Midbrain (tissue), 1 donor: ENCODE measurements at regions not wholly inside any gene's neighbourhood (a gene's known extent, or its start where the extent isn't known, plus 50 kb on each side); places are given as distances from the start of the nearest gene placed in this dataset.
"Not testable (repeated sequence)": the region's sequence is repeated elsewhere in the genome, so short reads cannot be mapped to it uniquely, and the experiment has no call there.

Experiments
- DNase-seq: peaks from one replicate; lab custom pipeline; 2025; lab: John Stamatoyannopoulos, UW

DNA sequence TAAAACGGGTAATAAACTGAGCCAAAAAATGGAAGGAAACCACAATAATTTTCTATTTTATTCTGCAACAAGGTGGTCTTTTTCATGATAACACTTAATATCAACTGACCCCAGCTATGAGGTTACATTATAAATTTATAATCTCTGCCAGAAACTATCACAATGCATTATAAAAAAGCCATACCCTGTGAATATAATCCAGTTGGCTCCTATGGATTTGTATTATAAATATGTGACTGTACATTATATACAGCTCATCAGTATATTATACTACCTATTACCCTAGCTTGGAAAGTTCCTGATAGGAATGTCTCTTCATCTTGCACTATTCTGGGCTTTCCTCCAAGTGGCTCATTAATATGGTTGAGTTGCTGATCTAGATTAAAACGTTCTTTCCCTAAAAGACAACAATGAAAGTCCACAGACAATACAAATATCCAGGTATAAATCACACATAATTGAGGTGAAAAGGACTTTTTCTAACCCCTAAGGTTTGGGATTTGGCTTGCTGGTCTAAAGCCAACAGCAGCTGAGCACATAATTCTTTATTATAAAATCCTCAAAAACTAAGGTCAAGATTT is 487.7 kb downstream of the TTLL7 start:
- DNase-seq: no peak

DNA sequence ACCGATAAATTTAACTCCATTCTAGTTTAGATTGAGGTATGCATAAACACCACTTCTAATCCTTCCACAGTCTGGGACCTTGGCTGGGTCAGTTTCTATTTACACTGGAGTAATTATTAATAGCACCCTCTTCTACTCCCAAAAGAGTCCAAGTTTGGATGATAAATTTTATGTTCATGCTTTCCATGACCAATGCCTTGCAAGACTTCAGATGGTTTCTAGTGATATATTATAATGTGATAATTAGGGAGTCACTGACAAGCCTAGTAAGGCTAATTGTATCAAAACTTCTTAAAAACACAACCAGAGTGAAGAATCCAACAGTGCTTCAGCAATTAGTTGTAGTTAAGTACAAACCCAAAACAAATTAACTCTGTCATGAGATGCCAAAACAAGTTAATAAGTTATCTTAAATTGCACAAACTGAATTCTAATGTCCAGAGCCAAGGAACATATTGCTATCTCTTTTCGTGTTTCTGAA is 489.6 kb downstream of the TTLL7 start:
- DNase-seq: no peak

DNA sequence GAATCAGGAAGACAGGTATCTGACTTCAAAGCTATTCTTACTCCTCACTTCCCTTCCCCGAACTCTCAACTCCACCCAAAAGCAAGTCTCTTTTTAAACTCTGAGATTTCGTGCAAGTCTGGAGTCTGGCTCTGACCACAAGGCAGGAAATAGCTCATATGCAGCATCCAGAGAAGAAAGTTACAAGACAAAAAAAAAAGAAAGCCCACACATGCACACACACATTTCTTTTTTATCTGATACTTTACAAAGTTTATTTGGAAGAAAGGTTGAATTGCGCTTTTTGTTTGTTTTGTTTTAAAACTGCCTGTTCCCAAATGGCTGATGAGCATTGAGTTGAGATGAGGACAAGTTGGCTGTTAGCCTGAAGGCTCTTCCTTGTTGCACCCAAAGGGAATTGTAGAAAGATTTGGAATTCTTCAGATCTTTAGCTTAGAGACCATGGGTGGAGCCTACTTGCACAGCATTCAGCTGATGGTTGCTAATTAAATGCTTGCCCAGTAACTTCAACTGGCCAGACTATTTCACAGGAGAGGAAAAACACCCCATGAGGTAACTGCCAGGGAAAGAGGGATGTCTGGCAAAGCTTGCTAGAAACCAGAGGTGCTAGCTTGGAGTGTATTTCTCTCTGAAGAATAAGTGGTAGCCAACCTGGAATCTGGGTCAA is 490.3 kb downstream of the TTLL7 start:
- peak; percentile 13 for DNase-seq

DNA sequence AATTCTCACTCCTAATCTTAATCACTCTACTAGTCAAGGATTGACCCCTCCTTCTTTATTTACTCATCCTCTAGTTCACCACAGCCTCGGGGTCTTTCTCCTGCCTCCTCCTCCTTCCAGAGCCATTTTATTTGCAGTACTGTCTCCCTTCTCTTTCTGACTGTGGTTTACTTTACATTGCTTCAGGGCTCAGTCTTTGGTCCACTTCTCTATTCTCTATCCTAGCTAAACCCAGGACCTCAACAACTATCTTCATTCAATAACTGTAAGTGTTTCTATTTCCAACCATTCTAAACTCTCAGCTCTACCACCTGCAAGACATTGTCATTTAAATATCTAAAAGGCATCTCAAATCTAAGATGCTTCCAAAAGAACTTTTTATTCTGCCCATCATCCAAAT is 493.8 kb downstream of the TTLL7 start:
- DNase-seq: no peak

DNA sequence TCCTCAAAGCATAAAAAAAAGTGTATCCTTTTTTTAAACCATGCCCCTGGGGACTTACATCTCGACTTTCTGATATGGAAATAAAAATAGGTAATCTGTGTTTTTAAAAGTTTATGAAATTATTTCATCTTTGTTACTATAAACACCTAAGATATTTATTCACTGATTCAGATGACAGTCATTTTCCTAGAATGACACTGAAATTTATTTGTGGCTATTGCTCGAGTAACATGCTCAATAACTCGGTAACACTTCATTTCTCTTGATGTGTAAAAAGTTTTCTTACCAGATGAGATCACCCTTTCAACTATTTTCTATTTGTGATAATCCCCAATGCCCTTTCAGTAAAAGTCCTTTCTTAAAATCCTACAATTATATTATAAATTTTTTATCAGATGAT is 495.8 kb downstream of the TTLL7 start:
- DNase-seq: no peak

DNA sequence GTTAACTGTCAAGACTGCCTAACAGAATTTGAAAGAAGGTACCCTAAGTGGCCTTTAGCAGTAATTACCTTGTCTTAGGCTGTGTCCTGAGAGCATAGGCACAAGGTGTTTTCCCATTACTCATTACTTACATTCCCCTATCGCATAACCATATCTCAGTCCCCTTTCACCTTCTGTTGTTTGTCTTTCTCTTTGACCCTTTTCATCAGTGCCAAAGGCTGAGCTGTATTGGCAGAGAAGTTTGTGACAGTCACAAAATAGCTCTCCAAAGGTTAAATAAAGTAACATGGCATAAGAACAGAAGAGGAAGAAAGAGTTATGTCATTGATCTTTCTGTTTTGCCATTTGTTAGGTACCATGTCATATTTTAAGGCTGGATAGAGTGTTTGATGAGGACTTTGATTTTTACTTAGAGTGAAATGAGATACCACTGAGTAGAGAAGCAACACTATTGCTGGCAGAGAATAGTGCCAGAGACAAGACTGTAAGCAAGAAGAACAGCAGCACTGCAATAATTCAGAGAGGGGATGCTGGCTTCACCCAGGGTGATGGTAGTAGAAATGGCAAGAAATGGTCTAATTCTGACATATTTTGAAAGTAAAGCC is 497.8 kb downstream of the TTLL7 start:
- DNase-seq: no peak

DNA sequence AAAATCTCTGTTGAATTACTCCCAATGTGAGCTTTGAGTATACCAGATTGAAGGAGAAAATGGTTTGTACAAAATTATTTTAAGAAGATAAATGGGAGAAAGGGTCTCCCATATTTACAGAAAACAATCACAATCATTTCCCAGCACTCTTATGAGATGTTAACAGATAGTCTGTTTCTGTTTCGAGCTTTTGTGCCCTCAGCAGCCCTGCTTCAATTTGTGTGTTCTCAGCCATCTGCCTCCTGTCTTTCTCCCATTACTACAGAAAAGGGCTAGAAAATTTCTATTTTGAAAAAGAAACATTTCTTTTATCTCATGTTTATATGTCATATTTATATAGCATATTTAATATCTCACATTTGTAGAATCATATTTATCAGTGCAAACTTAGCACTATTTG is 498.4 kb downstream of the TTLL7 start:
- DNase-seq: no peak

DNA sequence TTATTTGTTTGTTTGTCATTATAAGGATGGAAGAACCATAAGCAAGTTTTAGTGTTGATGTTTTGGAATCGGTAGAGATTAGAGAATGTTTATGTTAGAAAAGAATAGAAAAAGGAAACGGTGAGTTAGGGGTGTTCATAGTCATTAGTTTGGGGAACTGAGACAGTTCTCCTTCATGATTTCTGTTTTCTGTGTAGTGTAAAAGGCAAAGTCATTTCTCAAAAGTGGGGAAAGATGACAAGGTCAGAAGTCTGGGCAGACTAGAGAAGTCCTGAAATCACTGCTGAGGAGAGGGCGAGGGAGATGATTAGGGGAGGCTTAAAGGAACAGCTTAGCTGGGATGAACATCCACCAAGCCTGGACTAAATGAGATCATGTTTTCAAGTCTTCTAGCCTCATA is 498.9 kb downstream of the TTLL7 start:
- no peak for DNase-seq

DNA sequence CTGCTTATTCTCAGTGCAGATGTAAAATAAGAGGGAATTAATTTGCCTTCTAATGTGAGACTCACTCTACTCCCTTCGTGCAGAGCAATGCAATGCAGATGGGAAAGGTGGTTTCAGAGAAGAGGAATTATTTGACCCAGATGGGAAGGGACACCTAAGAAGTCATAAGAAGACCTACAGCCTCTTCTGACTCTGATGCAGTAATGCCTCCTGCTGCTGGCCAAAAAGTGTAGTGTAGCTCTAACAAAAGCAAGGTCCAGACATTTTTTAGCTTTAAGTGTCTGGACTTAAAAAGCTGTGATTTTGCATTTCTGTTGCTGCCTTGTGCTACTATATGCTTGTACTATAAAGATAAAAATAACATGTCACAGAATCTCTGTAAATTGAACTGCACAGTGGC is 501.4 kb downstream of the TTLL7 start:
- DNase-seq: no peak

DNA sequence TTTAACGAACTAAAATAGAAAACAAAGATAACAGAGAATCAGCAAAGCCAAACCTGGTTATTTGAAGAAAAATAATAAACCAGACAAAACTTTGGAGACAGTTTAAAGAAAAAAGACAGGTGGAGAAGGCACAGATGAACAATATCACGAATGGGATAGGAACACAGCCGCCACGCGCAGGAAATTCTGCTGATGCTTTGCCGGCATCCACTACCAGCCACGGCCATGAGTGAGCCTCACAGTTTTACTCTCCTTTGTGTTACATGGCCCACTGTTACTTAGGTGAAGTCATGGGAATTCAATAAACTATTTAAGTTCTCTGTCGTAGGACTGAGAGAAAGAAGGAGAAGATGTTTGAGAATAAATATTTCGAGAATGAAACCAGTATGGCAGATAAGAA is 503.4 kb downstream of the TTLL7 start:
- no peak for DNase-seq

DNA sequence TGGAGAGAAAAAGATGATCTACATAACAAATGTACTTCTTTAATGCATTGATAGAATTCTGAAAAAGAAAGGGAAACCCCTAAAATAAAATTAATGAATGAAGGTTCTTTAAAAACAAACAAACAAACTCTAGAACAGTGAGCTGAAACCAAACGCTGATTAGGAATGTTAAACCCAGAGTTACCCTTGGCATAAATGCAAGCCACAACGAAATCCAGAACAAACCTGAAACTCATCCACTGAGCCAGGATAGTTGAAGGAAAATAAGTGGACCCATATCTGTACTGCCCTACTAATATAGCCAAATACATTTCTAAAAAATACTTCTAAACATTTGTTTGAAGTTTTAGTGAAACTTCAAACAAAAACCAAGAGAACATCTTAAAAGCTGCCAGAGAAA is 505.3 kb downstream of the TTLL7 start:
- no peak for DNase-seq

DNA sequence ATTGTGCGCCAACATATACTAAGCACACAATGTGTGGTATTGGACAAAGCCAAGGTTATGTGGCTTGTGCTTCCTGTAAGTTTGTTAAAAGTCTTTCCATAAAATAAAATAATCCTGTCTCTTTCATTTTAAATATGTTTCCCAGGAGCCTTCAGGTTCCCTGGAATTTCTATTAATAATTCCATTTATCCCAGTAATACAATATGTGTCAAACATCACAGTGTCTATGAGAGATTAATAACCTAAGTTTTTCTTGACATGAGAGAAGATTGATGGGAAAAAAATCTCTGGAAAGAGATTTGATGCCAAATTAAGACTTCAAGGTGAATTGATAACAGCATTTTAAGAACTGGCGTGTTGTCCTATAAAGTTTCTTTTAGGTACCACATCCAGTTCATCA is 507.0 kb downstream of the TTLL7 start:
- DNase-seq: no peak

DNA sequence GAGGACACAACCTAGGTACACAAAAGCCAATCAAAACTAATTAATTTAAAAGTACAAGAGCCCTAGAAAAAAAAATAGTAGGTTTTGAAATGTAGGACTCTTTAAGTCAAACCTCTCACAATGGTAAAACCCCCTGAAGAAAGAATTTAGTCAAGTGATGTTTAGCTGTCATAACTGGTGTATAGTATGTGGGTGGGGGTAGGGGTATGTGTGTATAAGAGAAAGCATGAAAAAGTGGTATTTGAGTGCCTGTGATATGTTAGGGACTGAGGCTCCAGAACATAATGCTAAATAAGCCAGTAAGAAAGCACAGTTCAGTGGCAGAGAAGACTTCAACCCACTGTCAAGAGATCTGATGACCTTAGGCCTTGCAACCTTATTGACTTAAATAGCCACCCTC is 507.9 kb downstream of the TTLL7 start:
- DNase-seq: no peak

DNA sequence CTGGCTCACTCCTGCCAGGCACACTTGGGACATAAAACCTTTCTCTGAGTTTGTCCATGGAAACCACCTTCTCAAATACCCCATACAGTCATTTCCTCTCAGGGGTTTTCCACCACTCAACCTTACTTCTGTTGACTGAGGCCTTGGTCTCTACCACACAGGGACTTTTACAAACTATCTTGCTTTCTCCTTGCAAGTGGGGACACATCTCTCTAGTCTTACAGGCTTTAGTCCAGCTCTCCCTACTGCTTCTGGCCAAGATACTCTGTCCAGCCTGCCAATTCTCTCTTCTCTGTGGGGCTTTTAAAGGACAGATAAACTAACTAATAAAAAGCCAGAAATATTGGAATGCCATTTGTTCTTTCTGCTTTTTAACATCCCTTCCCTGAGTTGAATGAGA is 510.8 kb downstream of the TTLL7 start:
- DNase-seq: not testable (repeated sequence)

DNA sequence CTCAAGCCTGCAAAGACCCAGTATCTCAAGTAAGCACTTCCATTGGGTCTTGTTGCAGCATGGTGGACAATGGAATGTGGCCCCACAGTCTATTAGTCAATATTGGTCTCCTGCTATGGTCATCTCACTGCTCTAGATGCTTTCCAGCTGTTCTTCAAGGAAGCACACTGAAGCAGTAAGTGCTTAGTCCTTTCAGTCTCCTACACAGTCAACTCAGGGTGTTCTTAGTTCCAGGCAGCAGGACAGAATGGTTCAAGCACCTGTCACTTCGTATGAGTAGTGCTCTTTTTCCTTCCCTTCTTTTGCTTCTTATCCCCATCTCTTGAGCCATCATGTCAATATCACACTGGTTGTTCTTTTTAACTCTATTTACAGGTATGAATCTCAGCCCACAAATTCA is 511.5 kb downstream of the TTLL7 start:
- DNase-seq: not testable (repeated sequence)

DNA sequence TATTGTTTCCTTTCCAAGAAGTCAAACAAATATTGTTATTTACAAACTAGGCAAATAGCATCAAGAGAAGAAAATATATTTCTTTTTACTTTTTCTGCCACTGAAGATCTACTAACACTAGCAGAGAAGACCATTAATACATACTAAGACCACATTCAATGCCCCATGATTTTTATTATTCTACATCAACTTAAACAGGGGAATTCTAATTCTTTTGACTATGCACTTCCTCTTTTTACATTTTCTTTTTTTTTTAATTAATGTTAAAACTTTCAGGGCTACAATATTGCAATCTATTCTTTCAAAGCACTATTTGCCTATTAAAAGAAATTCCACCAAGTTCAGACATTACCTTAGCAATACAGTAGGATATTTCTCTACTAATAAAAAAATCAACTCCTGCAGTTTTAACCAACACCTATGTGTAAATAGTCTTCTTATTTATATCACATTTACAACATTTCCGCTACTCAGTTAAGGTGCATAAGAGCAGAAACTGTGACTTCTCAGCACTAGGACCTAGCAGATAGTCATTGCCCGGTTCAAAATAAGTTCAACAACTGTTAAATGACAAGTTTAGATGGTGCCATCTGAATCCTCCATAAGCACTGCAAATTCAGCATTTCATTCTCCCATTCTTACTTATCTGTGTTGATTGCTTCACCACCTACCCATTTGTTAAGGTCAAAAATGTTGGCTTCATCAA is 513.5 kb downstream of the TTLL7 start:
- DNase-seq: not testable (repeated sequence)

DNA sequence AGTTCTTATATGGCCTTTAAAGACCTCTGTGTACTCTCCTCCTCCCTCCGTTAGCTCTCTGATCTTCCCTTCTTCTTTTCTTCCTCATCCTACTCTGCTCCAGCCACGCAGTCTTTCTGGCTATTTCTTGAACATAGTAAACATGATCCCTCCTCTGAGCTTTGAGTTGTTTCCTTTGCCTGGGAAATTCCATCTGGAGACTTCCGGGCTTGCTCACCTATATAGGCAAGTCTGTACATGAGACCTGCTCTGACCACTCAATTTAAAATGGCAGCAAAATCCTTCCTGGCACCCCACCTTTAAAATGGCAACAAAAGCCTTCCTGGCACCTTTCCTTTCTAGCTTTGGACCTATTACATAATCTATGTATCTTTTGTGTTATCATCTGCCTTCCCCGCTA is 517.6 kb downstream of the TTLL7 start:
- DNase-seq: not testable (repeated sequence)

DNA sequence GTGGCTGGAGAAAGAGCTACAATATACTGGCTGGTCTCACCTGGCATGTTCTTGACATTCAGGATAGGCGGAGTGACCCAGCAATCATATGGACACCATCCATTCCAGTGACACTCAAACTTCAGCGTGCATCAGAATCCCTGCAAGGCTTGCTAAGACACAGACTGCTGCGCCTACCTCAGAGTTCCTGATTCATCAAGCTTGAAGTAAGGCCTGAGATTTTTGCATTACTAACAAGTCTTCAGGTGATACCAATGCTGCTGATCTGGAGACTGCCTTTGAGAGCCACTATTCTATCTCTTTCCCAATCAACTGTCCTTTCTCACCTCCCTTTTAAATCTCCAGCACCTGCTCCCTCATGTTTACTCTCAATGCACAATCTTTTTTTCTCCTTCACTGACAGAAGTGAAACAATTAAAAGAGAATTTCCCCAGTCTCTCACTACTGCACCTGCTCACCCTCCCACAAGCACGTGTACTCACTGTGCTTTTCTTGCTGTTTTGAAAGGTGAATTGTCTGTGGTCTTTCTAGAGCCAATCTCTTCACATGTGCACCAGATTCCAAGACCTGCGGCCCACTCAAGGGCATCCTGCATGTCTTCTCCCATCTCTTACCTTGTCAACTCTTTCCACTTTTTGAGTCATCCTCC is 519.2 kb downstream of the TTLL7 start:
- DNase-seq: not testable (repeated sequence)

DNA sequence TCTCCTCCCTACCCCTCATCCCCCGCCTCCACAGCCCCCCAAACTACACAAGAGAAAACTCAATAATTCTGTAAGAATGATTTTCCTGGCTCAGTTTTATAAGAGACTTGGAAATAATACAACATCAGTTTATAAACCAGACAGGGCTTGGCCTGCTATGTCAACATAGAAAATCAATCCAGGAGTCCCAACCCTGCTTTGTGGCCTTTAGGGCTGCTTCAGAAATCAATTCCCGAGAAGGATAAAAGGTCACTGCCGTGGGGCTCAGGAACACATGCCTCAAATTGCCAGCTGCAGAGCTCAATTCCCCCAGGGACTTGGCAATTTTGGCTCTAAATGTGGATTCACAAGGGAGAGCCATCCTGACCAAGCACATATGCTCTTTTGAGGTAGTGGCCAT is 520.8 kb downstream of the TTLL7 start:
- DNase-seq: not testable (repeated sequence)

DNA sequence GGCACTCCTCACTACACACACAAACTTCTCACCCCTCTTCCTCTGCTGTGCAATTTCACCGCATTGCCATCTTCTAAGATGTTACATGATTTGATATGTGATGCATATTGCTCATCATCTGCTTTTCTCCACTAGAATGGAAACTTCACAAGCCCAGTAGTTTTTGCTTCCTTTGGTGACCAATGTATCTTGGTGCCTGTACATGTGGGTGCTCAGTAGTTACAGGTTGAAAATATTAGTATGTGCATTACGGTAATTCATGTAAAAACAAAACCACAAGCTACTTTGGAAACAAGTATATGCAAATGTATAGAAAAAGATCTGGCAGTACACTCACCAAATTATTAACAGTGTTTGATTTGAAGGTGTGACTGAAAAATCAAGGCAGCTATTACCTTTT is 522.4 kb downstream of the TTLL7 start:
- not testable (repeated sequence) for DNase-seq

DNA sequence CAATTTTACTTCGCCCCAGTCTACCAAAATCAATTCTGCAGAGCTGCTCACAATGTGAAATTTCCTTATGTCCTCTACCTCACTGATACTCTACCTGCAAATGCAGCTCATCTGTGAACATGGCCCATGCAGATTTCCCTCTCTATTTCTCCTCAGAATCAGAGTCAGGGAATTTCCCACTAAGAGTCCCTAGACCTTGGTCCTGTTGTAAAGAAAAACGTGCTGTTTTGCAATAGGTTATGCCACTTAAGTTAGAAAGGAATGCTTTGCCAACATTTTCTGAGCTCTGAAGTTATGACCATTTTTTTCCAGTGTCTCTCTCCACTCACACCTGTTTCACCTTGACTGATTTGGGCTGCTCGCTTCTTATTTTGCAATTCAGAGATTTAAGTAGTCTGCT is 524.0 kb downstream of the TTLL7 start:
- not testable (repeated sequence) for DNase-seq

DNA sequence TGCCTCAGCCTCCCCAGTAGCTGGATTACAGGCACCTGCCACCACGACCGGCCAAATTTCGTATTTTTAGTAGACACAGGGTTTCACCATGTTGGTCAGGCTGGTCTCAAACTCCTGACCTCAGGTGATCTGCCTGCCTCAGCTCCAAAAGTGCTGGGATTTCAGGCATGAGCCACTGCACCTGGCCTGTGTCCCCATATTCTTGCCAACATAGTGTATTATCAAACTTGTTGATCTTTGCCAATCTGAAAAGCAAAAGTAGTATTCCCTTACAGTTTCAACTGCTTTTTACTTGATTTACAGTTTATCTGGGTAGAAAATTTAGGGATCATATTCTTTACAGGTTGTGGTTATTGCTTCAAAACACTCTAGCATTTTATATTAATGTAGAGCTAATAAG is 524.9 kb downstream of the TTLL7 start:
- not testable (repeated sequence) for DNase-seq
